GM19452 (cell line): ENCODE measurements at regions not wholly inside any gene's neighbourhood (a gene's known extent, or its start where the extent isn't known, plus 50 kb on each side); places are given as distances from the start of the nearest gene placed in this dataset.

Experiments used
- ATAC-seq: cut with Tn5 transposase; IDR thresholded peaks from one replicate; pipeline ENCODE4 v1.9.1; 2021; ENCODE audit not compliant: unreplicated experiment

DNA sequence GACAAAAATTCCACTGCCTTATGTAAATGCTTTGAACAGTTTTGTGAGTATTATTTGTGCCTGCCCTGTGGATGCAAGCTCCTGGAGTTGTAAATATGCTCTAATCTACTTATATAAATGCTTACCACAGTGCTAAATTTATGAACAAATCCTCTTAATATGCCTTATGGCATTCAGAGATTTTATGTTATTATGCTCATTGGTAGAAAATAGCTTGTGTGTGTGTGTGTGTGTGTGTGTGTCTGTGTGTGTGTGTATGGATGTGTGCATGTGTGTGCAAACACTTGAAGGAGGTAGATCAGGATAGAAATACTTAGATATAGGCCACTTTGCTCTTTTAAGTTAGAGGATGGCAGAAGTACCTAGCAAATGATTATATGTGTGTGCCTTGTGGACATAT is 253.9 kb downstream of the TAF11L14 start:
- no peak for ATAC-seq

DNA sequence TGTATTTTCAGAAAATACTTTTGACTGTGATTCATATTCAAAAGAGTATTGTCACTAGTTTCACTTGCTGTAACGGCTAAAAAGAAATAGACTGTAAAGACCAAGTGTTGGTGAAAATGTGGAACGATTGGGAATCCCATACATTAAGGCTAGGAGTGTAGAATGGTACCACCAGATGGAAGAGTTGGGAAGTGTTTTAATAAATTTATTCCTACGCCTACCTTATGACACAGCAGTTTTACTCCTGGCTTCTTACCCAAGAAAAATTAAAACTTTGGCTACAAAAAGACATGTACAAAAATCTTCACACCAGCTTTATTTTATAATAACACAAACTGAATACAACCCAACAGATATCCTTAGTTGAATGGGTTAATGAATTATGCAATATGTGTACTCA is 256.2 kb downstream of the TAF11L14 start:
- no peak for ATAC-seq

DNA sequence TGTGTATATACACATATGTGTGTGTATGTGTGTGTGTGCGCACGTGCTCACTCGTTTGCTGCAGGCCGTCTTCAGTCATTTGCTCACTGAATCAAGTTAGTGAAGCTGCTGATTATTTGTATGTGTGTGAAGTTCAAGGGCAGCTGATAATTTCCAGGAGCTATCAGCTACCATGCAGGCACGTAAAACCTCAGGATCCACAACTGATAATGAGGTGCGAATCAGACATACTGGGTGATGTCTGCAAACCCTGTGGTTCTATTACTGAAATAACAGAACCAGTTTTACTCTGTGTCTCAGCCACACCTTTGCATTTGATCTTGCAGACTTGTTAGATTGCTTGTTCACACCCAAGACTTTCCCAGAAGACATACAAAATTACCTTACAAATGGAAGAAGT is 257.6 kb downstream of the TAF11L14 start:
- no peak for ATAC-seq

DNA sequence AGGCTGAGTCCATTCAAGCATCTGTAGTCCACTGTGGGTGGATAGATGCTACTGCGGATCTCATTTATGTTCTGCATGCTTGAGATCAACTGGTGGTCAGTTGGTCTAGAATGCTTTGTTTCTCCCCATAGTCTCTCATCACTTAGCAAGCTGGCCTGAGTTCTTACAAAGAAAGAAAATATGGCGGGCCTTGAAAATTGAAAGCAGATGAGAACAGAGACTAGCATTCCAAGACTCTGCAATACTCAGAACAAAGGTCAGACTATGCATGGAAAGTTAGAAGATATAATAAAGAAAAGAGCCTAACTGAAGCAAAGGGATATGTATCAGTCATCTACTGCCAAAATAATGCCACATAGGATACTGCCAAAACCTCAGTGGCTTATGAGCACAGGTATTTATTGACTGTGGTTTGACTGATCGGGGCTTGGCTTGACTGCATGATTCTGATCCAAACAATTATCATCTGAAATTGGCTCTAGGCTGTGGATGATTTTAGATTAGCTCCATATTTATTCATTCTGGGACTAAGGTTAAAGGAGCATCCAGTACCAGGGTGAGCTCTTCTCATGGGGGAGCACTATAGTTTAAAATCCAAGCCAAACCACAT is 258.9 kb downstream of the TAF11L14 start:
- ATAC-seq, result no peak

DNA sequence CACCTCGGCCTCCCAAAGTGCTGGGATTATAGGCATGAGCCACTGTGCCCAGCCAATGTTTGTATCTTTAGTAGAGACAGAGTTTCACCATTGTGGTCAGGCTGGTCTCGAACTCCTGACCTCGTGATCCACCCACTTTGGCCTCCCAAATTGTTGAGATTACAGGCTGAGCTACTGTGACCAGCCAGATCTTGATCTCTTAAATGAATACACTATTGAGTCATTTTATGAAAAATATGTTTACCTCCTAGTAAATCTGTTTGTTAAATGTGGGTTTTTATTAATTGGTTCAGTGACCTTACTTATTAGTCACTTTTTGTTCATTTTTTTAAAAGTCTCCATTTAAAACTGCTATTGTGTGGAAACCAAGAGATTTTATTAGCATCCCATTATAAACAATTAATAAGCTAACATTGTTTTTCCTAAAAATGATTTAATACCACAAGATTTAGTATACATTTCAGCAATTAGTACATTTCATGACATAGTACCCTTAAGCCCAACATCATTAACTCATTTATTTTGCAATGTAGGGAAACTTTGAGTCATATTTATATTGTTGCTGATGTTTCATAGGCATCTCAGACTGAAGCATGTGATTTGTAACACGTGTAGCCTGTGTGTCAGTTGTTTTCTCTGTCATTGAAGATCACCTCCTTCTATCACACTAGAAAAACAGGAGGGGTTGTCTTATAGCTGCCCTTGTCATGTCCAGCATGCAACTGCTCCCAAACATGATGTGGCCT is 261.2 kb downstream of the TAF11L14 start:
- no peak for ATAC-seq

DNA sequence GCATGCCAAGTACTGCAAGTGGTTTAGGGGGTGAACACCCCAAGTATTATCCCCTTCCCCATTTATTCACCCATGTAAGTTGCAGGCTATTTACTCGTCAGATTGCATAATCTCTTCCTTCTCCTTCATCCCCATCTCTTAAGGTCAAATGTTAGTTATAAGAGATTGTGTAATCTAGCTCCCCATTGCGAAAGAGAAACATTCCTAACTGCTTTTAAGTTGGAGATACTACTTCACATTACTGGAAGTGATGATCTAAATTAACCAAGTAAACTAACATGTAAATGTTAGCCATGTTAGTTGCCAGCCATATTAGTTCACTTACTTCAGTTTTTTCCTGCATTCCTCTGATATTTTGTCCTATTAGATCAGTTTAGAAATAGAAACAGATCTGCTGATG is 262.3 kb downstream of the TAF11L14 start:
- ATAC-seq, result no peak

DNA sequence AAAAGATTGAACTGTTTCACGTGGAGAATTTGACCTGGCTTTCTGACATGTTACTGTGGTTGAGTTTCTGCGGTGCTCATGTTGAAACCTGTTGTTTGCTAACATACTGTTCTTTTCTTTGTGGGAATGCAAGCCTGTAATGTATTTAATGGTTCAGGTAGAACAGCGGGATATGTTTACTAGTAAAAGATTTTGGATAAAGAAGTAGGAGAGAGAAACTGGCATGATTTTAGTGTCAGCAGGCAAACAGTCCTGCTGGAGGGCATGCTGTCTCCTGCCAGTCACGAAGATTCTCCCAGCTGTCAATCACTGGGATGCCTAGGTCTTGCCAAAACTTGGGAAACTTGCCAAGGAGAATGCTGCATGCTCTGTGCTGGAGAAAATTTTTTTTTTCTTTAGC is 263.5 kb downstream of the TAF11L14 start:
- ATAC-seq, result no peak

DNA sequence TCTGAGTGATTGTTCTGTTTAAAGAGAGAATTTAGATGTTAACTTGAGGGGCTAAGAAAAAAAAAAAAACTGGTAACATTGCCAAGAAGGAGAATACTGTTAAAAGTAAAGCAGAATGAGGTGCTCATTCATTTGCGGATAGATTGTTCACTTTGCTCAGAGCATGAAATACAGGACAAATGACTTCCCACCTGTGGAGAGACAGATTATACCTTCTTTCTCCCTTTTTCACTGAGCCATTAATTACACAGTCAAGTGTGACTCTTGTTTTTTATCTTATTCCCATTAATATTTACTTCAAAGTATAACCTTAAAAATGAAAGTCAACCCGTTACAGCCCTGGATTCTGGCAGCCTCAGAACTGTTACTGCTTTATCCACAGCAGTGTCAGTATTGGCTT is 264.5 kb downstream of the TAF11L14 start:
- ATAC-seq, result no peak

DNA sequence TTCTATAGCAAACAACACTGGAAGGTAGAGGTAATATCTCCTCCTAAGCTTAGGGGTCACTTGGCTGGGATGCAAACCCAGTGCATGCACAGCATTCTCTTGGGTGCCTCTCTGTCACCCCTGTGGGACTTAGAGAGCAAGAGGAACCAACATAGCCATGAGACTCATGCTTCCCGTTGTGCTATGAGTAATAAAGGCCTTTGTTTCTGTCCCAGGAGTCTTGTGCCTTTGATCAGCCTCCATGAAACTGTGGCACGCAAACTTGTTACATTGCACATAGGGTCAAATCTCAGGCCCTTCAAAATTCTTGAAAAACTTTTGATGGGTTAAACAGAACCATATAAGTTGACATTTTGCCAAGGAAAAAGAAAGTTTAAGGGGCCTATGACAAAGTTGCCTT is 272.8 kb downstream of the TAF11L14 start:
- no peak for ATAC-seq

DNA sequence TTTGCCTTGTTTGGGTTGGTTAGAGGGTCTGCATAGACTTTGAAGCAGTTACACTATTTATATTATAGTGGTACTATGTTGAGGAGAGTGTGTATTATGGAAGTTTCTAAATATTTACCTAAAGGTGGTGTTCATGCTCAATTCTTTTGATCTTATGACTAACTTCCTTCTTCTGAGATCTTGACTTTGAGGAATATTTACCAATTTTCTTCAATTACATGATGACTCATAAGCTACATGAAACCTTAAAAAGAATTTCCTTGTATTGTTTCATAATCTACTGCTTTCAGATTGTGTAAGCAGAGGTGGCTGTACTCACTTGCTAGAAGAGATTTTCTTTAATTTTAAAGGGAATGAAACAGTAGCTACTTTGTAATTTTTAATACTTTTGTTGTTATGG is 276.1 kb downstream of the TAF11L14 start:
- ATAC-seq, result no peak

DNA sequence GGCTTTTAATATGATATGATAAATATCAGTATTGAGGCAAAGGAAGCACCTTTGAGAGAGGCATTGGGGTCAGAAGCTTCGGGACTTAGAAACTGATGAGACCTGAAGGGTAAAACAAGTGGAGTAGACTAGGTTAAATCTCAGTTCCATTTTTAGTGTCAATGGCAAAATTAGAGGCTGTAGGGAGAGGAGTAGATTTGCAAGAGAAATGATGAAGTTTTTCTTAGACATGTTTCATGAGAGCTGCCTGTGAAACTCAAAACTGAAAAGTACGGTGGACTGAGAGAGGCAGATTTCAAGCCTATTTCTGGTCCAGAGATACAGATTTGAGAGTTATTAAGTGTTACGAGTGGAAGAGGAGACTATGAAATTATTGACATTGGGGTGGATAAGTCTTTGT is 278.5 kb downstream of the TAF11L14 start:
- no peak for ATAC-seq

DNA sequence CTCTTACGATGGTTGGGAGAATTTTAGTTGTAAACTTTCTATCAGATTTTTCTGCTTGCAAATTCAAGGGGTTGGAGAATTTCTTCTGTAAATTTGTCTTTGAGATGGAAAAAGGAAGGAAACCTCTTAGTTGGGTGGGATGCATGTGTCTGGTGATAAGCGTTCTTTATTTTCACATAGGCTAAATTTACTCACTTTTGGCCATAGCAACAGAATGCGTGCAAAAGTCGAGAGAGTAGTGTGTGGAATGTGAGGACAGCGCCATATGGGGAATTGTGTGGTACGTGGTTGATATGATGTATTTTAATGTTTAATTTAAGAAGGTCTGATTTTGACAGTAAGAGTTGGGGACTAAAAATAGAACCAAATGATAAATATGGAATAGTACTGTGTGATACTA is 282.2 kb downstream of the TAF11L14 start:
- no peak for ATAC-seq

DNA sequence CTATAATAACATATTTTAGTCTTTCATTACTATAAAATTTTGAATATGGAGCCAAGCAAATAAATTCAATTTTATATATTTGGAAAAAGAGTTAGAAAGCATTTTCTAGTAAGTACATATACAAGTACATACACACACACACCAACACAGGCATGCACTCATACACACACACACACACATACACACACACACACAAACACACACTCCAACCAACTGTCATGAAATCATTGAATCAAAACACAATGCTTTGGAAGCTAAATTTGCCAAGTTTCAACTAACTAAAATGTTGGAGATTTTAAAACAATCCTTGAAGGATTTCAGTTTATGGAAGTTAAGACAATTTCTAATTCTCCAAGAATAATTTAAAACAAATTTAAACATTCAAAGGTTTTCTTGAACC is 283.2 kb downstream of the TAF11L14 start:
- no peak for ATAC-seq

DNA sequence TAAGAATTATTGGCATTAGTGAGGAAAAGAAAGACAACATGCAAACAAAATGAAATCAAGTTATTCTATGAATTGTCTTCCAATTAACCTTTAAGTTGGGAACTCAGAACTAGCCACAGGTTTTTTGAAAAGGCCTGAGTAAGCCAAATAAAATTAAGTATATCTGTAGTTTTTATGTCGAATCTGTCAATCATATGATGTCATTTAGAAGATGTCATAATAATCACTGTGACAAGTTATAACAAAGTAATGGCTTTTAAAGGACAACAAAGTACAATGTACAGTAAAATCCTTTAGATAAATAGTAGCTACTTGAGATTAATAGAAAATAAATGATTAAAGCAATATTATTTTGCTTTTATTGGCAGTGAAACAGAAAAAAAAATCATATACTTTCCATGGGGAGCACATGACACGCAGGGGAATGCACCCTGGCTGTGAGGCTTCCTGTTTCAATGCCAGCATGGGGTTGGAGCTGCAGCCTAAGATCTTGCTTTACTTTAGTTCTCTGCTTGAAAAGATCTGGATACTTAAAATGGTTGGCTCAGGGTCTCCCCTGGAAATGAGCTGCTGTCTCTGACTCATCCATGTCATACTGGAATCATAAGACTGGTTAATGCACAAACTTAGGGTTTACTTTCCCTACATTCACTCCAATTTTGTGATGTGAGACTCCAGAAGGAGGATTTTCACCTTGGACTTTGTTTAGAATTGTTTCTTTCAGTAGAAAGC is 284.3 kb downstream of the TAF11L14 start:
- no peak for ATAC-seq

DNA sequence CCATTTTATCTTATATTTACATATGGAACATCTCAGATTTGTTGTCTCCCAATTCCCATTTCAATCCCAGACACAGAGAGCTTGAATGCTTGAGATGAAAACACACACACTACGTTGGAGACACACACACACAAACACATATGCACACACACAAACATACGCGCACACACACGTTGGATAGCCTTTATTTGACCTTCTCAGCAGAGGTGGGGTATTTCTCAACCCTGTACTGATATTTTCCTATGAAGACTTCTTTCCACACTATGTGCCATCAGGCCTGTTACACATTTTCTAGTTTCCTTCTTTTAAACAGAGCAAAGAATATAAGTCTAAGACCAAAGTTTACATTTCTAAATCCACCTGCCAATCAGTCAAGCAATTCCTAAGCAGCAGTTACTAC is 291.0 kb downstream of the TAF11L14 start:
- ATAC-seq, result no peak

DNA sequence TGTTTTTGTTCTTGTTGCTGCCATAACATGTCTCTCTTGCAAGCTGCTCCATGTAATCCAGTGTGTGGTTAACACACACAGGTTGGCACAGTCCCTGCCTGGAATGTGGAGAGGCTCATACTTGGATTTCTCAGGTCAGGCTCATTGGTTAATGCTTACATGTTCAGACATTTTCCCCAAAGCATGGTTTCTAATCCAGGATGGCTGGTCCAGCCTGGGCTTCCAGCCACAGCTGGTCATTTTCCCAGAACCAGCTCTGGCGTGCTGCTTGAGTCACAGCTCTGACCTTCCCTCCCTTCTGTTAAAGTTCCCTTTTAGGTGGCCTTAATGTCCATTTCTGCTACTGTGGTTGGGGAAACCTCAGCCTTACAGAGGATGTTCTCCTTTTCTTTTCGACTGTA is 294.3 kb downstream of the TAF11L14 start:
- ATAC-seq, result no peak

DNA sequence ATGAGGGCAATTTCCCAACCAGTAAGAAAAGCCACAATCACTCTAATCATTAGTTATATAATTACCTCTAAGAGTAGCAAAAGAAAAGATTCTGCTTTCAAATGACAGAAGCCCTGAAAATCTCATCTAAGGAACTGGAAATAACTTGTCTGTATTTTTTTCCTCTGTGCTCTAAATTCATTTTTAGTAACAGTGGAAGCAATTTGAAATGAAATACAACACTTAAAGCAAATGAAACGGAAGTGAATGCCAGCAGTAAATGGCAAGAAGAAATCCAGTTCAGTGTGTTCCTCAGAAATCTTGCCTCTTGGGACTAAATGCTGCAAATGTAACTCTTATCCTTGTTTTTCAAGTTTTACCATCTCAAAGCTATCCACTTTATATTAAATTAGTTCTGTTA is 294.9 kb downstream of the TAF11L14 start:
- ATAC-seq, result no peak

DNA sequence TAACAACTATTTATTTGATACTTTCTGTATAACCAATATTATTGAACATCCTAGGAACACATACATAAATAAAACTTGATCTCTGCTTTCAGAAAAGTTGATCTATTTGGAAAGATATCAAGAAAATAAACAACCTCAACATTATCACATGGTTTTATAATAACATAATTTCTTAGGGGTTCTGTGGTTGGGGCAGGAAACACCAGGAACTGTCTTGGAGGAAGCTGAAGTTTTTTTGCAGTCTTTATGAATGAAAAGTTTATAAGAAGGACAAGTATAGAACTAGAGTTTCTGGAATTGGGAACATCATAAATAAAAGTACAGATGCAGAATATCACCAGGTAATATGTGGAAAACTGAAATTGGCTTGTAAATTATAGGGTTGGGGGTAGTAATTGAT is 296.1 kb downstream of the TAF11L14 start:
- ATAC-seq, result no peak

DNA sequence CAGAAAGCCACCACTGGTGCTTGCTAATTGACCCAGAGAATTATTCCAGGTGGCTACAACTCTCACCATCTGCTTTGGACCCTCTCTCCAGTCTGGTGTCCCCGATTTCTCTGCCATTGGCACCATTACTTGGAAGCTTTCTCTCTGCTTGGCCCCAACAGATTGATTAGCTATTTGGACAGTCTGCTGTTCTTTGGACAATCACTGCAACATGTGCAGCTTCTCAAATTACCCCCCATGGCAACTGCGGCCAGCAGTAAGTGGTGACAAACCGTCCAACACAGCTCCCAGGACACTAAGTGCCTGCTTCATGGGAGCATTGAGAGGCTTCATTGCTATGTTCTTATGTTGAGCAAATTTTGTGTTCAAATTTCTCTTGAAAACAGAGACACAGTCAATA is 309.8 kb downstream of the TAF11L14 start:
- ATAC-seq, result no peak

DNA sequence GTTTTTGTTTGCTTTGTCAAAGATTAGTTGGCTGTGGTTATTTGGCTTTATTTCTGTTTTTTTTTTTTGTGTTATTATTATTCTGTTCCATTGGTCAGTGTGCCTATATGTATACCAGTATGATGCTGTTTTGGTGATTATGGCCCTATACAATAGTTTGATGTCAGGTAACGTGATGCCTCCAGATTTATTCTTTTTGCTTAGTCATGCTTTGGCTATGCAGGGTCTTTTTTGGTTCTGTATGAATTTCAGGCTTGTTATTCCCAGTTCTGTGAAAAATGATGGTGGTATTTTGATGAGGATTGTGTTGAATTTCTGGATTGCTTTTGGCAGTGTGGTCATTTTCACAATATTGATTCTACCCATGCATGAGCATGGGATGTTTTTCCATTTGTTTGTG is 312.8 kb downstream of the TAF11L14 start:
- no peak for ATAC-seq

DNA sequence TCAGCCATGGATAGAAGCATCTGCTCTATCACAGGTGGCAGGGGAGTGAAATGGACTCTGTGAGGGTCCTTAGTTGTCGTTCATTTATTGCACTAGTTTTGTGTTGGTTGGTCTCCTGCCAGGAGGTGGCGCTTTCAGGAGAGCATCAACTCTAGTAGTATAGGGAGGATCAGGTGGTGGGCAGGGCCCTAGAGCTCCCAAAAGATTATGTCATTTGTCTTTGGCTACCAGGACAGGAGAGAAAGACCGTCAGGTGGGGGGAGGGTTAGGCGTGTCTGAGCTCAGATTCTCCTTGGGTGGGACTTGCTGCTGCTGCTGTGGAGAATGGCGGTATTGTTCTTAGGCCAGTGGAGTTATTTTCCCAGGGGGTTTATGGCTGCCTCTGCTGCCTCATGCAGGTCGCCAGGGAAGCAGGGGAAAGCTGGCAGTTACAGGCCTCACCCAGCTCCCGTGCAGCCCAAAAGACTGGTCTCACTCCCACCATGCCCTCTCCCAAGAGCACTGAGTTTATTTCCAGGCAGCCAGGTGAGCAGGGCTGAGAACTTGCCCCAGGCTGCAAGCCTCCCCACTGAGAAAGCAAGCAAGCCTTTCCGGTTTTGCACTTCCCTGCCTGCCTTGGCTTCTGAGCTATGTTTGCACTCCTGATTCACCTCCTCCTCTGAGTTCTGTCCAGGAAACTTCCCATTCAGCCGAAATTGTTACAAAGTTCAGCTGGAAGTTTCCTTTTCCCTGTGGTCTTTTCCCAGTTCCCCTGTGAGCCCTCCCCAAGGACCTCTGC is 317.3 kb downstream of the TAF11L14 start:
- ATAC-seq, result no peak

DNA sequence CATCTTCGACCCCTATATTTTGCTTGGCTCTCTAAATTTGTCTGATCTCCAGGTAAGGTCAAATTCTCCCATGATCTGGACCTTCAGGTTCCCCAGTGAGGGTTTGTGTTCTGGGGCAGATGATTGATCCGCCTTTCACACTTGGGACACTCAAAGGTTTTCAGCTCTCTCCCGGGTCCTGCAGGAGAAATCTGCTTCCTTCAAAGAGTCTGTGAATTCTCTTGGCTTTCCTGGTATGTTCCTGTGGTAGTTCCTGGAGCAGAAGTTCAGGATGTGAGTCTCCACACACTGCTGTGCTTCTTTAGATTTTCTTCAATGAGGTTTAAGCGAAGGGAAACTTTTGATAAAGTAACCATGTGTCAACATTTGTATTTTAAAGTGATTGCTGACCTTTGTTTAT is 318.0 kb downstream of the TAF11L14 start:
- ATAC-seq, result no peak
